A204.1 (cell line): ENCODE measurements at regions not wholly inside any gene's neighbourhood (a gene's known extent, or its start where the extent isn't known, plus 50 kb on each side); places are given as distances from the start of the nearest gene placed in this dataset.

Source experiments
- FAIRE-seq: peaks from 2 replicates; lab custom pipeline; 2012; peaks lifted over from hg19 to GRCh38; lab: Jason Lieb, UNC

- FAIRE-seq: no peak
Measured at GRCh38 chr13:90974249-90974975, 373.1 kb upstream of the MIR17HG start.

GRCh38 chr13:90979059-90979458 is 368.4 kb upstream of the MIR17HG start:
- no peak for FAIRE-seq

GRCh38 chr13:90984756-90985155 is 362.7 kb upstream of the MIR17HG start:
- no peak for FAIRE-seq

- no peak for FAIRE-seq
Measured at GRCh38 chr13:90995001-90995400, 352.5 kb upstream of the MIR17HG start.

GRCh38 chr13:90995614-90996013 is 351.9 kb upstream of the MIR17HG start:
- no peak for FAIRE-seq

- FAIRE-seq: no peak
Measured at GRCh38 chr13:90997951-90998350, 349.5 kb upstream of the MIR17HG start.

GRCh38 chr13:90999401-90999800 is 348.1 kb upstream of the MIR17HG start:
- FAIRE-seq: no peak

GRCh38 chr13:91001371-91001770 is 346.1 kb upstream of the MIR17HG start:
- FAIRE-seq: no peak

- no peak for FAIRE-seq
Measured at GRCh38 chr13:91014696-91015095, 332.8 kb upstream of the MIR17HG start.

- peak; percentile 91 for FAIRE-seq
Measured at GRCh38 chr13:91017031-91017668, 330.3 kb upstream of the MIR17HG start.

GRCh38 chr13:91017669-91018053 is 329.8 kb upstream of the MIR17HG start:
- FAIRE-seq: no peak

- FAIRE-seq: no peak
Measured at GRCh38 chr13:91020461-91021034, 326.9 kb upstream of the MIR17HG start.

GRCh38 chr13:91024157-91024792 is 323.2 kb upstream of the MIR17HG start:
- no peak for FAIRE-seq

GRCh38 chr13:91025442-91025841 is 322.0 kb upstream of the MIR17HG start:
- no peak for FAIRE-seq

- FAIRE-seq: no peak
Measured at GRCh38 chr13:91031508-91031907, 316.0 kb upstream of the MIR17HG start.

- FAIRE-seq: no peak
Measured at GRCh38 chr13:91032104-91032503, 315.4 kb upstream of the MIR17HG start.

GRCh38 chr13:91036886-91037285 is 310.6 kb upstream of the MIR17HG start:
- FAIRE-seq: no peak

- no peak for FAIRE-seq
Measured at GRCh38 chr13:91042870-91043269, 304.6 kb upstream of the MIR17HG start.

GRCh38 chr13:91045351-91046034 is 302.0 kb upstream of the MIR17HG start:
- FAIRE-seq: no peak

- FAIRE-seq: no peak
Measured at GRCh38 chr13:91046715-91047327, 300.7 kb upstream of the MIR17HG start.

- no peak for FAIRE-seq
Measured at GRCh38 chr13:91050970-91051369, 296.5 kb upstream of the MIR17HG start.

- no peak for FAIRE-seq
Measured at GRCh38 chr13:91052876-91053275, 294.6 kb upstream of the MIR17HG start.
